ENCODE measurements at regions not wholly inside any gene's neighbourhood (a gene's known extent, or its start where the extent isn't known, plus 50 kb on each side); places are given as distances from the start of the nearest gene placed in this dataset.

DNA sequence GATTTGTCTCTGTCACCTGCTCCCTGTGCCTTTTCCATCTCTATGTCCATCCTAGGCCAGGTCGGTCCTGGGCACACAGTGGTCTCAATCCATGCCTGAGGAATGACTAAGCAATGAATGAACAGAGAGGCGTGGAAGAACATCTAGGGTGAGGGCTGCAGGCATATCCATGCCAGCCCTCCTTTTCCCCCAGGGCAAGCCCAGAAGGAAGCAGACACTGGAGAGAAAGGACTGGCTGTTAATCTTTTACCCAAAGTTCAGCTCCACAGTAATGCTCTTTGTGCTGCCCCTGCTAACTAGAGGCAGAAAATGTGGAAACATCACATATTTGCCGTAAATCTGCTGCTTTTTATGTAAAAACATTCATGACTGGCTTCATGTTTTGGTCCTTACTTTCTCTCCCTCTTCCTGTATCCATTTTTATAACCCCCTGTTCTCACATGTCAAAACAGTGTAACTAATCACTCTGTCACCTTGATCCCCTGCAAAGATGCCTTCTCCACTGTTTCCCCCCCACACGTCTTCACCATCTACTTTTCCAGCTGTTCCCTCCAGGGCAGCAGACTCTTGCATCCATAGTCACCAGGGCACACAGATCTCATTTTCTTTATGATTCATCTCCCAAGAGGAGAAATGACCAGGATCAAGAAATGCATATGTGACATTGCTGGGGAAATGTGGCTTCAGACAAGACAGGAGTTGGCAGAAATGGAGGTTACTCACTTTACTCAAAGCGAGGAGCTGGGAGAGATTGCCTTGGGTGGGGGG is 166.4 kb upstream of the PROX1 start:
- H3K27me3 Mint-ChIP-seq (ENCODE audit: low read depth): no peaks in the 10 kb centered on the region
- no peaks in the 10 kb centered on the region for H3K9me3 Mint-ChIP-seq
- H3K4me3 Mint-ChIP-seq: no peak overlapping the region
- no peaks in the 10 kb centered on the region for H3K36me3 Mint-ChIP-seq (ENCODE audit: low read depth)
- H3K27ac Mint-ChIP-seq: no peak overlapping the region
- H3K4me1 Mint-ChIP-seq (ENCODE audit: low read depth): no peaks in the 10 kb centered on the region

DNA sequence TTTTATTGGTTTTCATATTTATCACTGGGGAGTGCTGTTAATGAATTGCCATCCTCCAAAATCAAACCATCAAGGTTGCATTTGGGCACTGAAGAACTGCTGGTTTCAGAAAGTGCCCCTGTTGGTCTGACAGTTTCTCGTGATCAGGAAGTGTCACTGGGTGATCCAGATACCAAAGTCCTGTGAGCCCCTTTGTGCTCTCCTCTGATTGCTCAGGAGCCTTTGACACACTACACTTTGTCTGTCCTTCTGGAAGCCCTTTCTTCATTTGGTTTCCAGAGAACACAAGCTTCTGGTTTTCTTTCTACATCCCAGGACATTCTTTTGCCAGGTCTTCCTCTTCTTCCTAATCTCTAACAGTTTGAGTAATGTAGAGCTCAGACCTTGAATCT is 165.8 kb upstream of the PROX1 start:
- Mint-ChIP-seq H3K27me3 (ENCODE audit: low read depth) (no peaks in the 10 kb centered on the region), H3K27ac (no peak overlapping the region), H3K4me3 (no peak overlapping the region), H3K36me3 (ENCODE audit: low read depth) (no peaks in the 10 kb centered on the region), H3K9me3 (no peaks in the 10 kb centered on the region), H3K4me1 (ENCODE audit: low read depth) (no peaks in the 10 kb centered on the region)

DNA sequence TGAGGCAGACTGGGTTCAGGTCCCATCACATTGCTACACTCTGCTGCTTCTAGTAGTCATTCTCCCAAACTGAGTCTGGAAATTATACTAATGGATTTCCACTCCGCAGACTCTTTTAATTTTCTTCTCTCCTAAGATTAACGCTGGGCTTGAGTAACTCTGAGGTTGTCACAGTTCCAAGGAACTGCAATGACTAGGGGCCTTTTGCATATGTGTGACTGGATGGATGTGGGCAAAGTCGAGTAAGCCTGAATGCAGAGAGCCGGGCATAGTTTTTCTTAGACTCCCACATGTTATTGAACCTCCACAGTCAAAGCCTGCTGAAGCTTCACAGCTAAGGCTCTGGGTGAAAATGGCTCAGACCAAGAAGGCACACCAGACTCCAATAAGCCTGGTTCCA is 160.9 kb upstream of the PROX1 start:
- H3K4me1 Mint-ChIP-seq (ENCODE audit: low read depth): no peaks in the 10 kb centered on the region
- no peak overlapping the region for H3K27ac Mint-ChIP-seq
- H3K4me3 Mint-ChIP-seq: no peak overlapping the region
- H3K27me3 Mint-ChIP-seq (ENCODE audit: low read depth): no peaks in the 10 kb centered on the region
- H3K9me3 Mint-ChIP-seq: no peaks in the 10 kb centered on the region
- no peaks in the 10 kb centered on the region for H3K36me3 Mint-ChIP-seq (ENCODE audit: low read depth)

DNA sequence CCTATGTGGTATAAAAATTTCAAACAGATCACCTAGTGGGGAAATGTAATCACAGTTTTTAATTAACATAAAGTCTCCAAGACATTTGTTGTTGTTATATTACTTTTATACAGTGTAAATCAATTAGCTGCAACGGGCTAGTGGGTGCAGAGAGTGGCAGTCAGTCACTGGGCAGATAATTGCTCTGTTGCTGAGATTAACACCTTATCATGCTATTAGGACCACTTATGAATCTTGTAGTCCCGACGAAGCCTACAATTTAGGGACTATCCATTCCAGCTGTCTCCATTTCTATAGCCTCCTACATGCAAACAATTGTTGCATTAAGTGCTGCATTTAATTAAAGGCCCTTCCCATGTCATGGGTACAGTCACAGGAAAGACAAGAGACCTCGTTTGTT is 158.9 kb upstream of the PROX1 start:
- no peak overlapping the region for H3K4me3 Mint-ChIP-seq
- H3K27ac Mint-ChIP-seq: no peak overlapping the region
- H3K27me3 Mint-ChIP-seq (ENCODE audit: low read depth): no peaks in the 10 kb centered on the region
- no peaks in the 10 kb centered on the region for H3K4me1 Mint-ChIP-seq (ENCODE audit: low read depth)
- no peaks in the 10 kb centered on the region for H3K36me3 Mint-ChIP-seq (ENCODE audit: low read depth)
- H3K9me3 Mint-ChIP-seq: no peaks in the 10 kb centered on the region

DNA sequence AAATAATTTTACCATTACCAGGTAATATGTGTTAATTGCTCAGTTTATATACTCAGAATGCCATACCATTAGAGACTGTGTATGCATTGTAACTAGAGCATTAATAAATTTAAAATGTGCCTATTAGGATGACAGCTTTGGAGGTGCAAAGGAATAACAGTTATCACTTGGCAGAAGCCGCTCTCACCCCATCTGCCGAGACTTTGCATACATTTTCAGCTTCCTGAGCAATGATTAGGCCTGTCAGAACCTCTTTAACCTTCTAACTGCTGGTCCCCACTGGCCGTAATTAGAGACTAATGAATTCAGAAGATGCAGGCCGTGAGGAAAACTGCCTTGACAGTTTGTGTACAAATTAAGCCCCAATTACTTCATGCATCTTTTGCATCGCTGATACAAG is 158.0 kb upstream of the PROX1 start:
- Mint-ChIP-seq H3K4me1 (ENCODE audit: low read depth) (no peaks in the 10 kb centered on the region), H3K9me3 (no peaks in the 10 kb centered on the region), H3K36me3 (ENCODE audit: low read depth) (no peaks in the 10 kb centered on the region), H3K4me3 (no peak overlapping the region), H3K27ac (no peak overlapping the region), H3K27me3 (ENCODE audit: low read depth) (no peaks in the 10 kb centered on the region)

DNA sequence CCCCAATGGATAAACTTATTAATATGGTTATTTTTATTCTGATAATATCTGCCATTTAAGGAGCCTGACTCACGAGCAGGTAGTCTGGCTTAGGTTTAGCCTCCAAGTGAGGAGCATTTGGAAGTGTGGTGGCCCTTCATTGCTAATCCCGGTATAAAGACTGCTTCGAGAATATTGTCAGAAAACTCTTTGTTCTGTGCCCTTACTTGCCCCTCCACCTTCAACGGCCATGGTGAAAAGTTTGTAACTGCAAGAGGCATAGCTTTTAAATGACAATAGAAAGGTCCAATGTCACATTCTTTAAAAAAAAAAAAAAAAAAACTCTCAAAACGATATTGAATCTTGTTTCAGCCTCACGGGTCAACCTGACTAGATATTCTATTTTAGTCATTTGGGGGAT is 157.4 kb upstream of the PROX1 start:
- H3K4me1 Mint-ChIP-seq (ENCODE audit: low read depth): no peaks in the 10 kb centered on the region

DNA sequence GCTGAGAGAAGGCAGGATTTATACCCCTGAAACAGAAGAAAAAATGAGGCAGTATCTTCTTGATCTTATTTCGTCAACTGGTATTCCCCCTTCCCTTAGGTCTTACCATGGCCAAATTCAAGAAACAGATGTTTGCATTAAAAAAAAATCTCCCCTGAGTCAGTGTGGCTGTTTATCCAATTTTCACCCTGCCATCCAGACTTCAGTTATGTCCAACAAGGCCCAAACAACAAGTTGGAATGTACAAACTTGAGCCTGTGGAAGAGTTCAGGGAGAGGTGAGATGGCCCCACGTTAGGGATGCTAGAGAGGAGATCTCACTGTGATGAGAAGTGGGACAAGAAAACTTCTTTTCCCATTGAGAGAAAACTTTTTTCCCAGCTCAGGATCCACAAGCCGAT is 147.2 kb upstream of the PROX1 start:
- no peaks in the 10 kb centered on the region for H3K9me3 Mint-ChIP-seq
- H3K27me3 Mint-ChIP-seq (ENCODE audit: low read depth): no peaks in the 10 kb centered on the region

More for the DNA sequence above, 157.4 kb upstream of the PROX1 start:
- no peaks in the 10 kb centered on the region for H3K9me3 Mint-ChIP-seq
- no peak overlapping the region for H3K27ac Mint-ChIP-seq
- H3K4me3 Mint-ChIP-seq: no peak overlapping the region
- no peaks in the 10 kb centered on the region for H3K36me3 Mint-ChIP-seq (ENCODE audit: low read depth)
- no peaks in the 10 kb centered on the region for H3K27me3 Mint-ChIP-seq (ENCODE audit: low read depth)

DNA sequence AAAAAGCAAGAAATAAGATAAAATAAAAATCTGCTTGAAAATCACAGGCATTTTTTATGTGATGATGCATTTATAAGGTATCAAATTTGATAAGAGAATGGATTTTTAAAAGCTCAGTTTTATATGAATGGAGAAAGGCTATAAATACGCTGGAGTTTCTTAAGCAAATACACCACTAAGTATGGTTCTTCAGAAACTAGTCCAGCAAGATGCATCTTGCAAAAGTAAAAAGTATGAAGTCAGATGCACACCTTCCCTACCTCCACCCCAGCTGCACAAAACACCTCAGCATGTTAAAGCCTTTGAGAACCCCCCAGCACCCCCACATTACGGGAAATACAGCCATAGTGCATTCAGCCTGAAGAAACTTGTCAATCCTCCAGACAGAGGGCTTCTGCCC is 143.1 kb upstream of the PROX1 start:
- Mint-ChIP-seq H3K9me3 (no peaks in the 10 kb centered on the region), H3K36me3 (ENCODE audit: low read depth) (no peaks in the 10 kb centered on the region), H3K27me3 (ENCODE audit: low read depth) (no peaks in the 10 kb centered on the region), H3K27ac (no peak overlapping the region), H3K4me3 (no peak overlapping the region), H3K4me1 (ENCODE audit: low read depth) (peaks cover 2% of the 10 kb centered on the region)

More for the DNA sequence above, 147.2 kb upstream of the PROX1 start:
- Mint-ChIP-seq H3K4me3 (no peak overlapping the region), H3K36me3 (ENCODE audit: low read depth) (no peaks in the 10 kb centered on the region), H3K27ac (no peak overlapping the region), H3K4me1 (ENCODE audit: low read depth) (no peaks in the 10 kb centered on the region)

DNA sequence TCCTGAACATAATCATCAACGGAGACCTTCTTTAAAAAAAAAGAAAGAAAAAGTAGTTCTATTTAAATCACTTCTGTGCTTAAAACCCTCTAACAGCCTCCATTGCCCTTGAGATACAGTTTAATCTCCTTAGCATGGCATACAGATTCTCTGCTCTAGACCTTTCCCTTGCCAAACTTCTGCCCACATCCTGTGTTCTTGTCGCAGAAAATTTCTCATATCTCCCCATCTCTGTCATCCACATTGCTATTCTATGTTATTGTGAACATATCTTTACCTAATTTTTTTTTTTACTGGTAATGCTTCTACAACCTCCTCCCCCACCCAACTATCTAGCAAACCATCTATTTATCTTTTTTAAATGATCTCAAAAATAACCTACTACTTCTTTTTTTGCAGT is 135.7 kb upstream of the PROX1 start:
- Mint-ChIP-seq H3K27ac (no peak overlapping the region), H3K9me3 (no peaks in the 10 kb centered on the region), H3K27me3 (ENCODE audit: low read depth) (no peaks in the 10 kb centered on the region), H3K4me1 (ENCODE audit: low read depth) (peaks cover 2% of the 10 kb centered on the region), H3K36me3 (ENCODE audit: low read depth) (no peaks in the 10 kb centered on the region), H3K4me3 (no peak overlapping the region)

DNA sequence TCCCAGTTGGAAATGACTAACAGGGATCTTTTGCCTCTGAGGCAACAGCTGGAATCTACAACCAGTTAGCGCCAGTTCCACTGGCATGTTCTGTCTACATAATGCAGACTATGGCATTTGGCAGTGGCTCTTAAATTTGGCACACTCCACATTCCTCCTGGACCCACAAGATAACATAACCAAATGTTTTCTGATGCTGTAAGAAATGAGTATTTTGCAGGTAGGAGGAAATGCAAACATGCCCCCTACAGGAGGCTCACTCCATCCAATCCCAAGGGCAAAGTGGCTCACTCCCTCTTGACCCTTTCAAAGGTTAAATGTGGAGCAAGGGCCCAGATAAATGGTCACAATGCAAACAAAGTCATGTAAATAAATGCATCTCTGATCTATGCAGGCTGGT is 129.2 kb upstream of the PROX1 start:
- no peak overlapping the region for H3K27ac Mint-ChIP-seq
- H3K27me3 Mint-ChIP-seq (ENCODE audit: low read depth): no peaks in the 10 kb centered on the region
- no peaks in the 10 kb centered on the region for H3K4me1 Mint-ChIP-seq (ENCODE audit: low read depth)
- H3K36me3 Mint-ChIP-seq (ENCODE audit: low read depth): no peaks in the 10 kb centered on the region
- H3K4me3 Mint-ChIP-seq: no peak overlapping the region
- no peaks in the 10 kb centered on the region for H3K9me3 Mint-ChIP-seq

DNA sequence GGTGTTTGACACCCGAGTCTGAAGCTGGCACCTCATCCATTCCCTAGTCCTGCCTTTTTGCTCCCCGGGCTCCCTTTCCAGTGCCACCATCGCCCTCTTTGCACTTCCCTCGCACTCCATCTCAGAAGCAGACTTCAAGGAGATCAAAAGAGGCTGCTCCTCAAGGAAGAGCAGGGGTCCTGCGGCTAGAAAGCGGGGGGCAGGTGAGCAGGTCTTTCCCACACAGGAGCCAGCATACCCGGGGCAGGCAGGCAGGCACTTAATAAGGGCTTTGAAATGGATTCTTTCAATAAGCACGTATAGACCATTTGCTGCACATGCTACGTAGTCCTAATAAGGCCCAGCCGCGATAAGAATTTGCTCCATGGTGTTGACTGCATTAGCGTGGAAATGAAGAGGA is 125.9 kb upstream of the PROX1 start:
- Mint-ChIP-seq H3K4me3 (no peak overlapping the region), H3K9me3 (no peaks in the 10 kb centered on the region), H3K36me3 (ENCODE audit: low read depth) (no peaks in the 10 kb centered on the region), H3K4me1 (ENCODE audit: low read depth) (no peaks in the 10 kb centered on the region), H3K27ac (no peak overlapping the region), H3K27me3 (ENCODE audit: low read depth) (no peaks in the 10 kb centered on the region)

DNA sequence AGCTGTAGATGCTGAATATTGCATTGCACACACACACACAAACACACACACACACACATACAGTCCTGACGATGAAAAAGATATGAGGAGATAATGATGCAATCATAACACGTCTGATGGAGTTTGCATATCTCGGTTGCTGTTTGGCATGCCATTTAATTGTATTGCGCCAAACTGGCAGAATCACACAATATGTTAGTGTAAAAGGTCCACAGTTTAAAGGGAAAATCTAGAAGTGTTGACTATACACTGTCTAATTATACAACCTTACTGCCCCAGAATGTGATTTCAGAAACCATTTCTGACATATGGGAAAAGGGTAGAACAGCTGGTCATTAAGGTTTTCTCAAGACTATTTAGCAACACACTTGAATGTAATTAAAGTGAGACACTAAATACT is 123.7 kb upstream of the PROX1 start:
- H3K27ac Mint-ChIP-seq: no peak overlapping the region
- no peaks in the 10 kb centered on the region for H3K27me3 Mint-ChIP-seq (ENCODE audit: low read depth)
- H3K4me3 Mint-ChIP-seq: no peak overlapping the region
- H3K9me3 Mint-ChIP-seq: no peaks in the 10 kb centered on the region
- H3K4me1 Mint-ChIP-seq (ENCODE audit: low read depth): no peaks in the 10 kb centered on the region
- H3K36me3 Mint-ChIP-seq (ENCODE audit: low read depth): no peaks in the 10 kb centered on the region

DNA sequence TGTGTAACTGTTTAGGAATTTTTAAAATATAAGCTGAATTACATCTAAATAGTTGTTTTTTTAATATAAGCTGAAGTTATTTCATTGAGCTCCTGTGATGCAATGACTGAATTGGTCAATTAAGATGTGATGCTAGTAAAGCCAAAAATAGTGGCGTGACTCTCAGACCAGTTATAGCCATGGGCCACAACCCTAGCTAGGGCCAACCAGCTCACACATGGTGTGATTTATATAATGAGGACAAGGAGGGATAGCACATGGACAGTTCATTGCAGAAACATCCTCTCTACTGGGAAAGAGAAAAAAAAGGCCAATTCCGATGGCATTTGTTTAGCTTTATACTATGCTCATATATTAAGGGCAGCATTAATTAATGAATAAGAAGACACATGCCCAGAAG is 119.3 kb upstream of the PROX1 start:
- no peaks in the 10 kb centered on the region for H3K27me3 Mint-ChIP-seq (ENCODE audit: low read depth)
- H3K27ac Mint-ChIP-seq: no peak overlapping the region
- H3K36me3 Mint-ChIP-seq (ENCODE audit: low read depth): no peaks in the 10 kb centered on the region
- H3K4me3 Mint-ChIP-seq: no peak overlapping the region
- peaks cover 5% of the 10 kb centered on the region for H3K9me3 Mint-ChIP-seq
- peaks cover 4% of the 10 kb centered on the region for H3K4me1 Mint-ChIP-seq (ENCODE audit: low read depth)

DNA sequence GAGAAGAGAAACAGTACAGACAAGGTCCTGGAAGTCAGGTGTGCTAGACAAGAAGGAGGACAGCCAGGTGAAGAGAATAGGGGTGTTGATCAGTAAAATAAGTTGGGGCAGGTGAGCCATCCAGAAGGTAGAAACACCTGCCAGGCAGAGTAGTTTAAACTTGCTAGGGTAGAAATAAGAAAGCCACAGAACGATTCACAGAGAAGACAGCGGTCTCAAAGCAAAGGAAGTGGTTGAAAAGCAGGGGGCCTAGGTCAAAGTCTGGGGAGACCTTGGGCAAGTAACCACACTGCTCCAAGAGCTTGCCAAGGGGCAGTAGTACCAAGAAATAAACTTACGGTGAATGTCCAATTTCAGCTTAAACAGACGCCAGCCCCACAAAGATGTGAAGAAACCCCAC is 116.6 kb upstream of the PROX1 start:
- H3K27ac Mint-ChIP-seq: no peak overlapping the region
- peaks cover 5% of the 10 kb centered on the region for H3K9me3 Mint-ChIP-seq
- peaks cover 4% of the 10 kb centered on the region for H3K4me1 Mint-ChIP-seq (ENCODE audit: low read depth)
- no peaks in the 10 kb centered on the region for H3K36me3 Mint-ChIP-seq (ENCODE audit: low read depth)
- H3K4me3 Mint-ChIP-seq: no peak overlapping the region
- no peaks in the 10 kb centered on the region for H3K27me3 Mint-ChIP-seq (ENCODE audit: low read depth)

DNA sequence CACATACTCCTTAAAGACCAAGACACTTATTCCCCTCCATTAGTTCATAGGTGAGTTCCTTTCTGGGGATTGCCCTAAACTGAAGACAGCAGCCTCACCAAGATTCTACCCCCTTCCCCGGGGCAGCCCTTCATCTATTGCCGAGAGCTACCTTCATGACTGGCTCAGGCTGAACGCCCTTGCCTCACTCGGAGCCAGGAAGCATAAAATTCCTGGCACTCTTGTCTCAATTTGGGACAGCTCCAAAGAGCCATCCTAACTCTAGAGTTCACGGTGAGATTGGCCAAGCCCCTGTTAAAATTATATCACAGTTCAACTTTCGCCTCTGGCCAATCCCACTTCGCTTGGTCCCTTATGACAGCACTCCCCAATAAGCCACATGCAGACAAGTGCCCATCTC is 113.0 kb upstream of the PROX1 start:
- no peaks in the 10 kb centered on the region for H3K36me3 Mint-ChIP-seq (ENCODE audit: low read depth)
- H3K4me3 Mint-ChIP-seq: no peak overlapping the region
- H3K4me1 Mint-ChIP-seq (ENCODE audit: low read depth): peaks cover 4% of the 10 kb centered on the region
- H3K27me3 Mint-ChIP-seq (ENCODE audit: low read depth): no peaks in the 10 kb centered on the region
- no peak overlapping the region for H3K27ac Mint-ChIP-seq
- H3K9me3 Mint-ChIP-seq: peaks cover 3% of the 10 kb centered on the region

DNA sequence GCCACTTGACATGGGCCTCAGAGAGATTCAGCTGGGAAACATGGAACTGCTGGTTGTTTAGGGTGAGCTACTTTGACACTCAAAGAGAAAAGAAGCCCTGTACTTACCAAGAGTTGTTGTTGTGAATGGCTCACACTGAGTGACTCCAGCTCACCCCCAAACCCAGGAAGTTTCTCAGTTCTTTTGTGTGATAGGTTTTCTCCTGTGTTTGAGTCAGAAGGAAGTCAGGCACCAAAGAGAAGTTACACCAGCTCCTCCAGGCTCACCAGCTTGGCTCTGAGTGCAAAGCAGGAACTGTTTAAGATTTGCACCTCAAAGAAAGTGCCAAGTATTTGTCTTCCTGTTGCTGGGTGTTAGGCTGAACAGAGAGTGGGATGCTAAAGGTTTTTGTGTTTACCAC is 111.2 kb upstream of the PROX1 start:
- Mint-ChIP-seq H3K27me3 (ENCODE audit: low read depth) (no peaks in the 10 kb centered on the region), H3K36me3 (ENCODE audit: low read depth) (no peaks in the 10 kb centered on the region), H3K4me3 (no peak overlapping the region), H3K4me1 (ENCODE audit: low read depth) (no peaks in the 10 kb centered on the region), H3K9me3 (no peaks in the 10 kb centered on the region), H3K27ac (no peak overlapping the region)

All from T-helper 1 cell treated with Interleukin-12 subunit alpha and Interleukin-12 subunit beta and Interleukin-4 antibody, amounts not matched to agents 30 μg/mL and 1 μg/mL, for 36 hours (primary cell).